WTC11 (cell line): ENCODE measurements at regions not wholly inside any gene's neighbourhood (a gene's known extent, or its start where the extent isn't known, plus 50 kb on each side); places are given as distances from the start of the nearest gene placed in this dataset.

ENCODE experiments used
- ATAC-seq: fragments of 200-7000 bp; cut with Tn5 transposase; 2 replicates; pipeline ENCODE4 v1.10.0; 2021; ENCODE audit warnings: mild to moderate bottlenecking, moderate library complexity
- CTCF ChIA-PET: fragments of 300-600 bp; sonication (Branson Sonifier 250); formaldehyde crosslinking; loops from one replicate; lab custom pipeline; 2021; ENCODE audit warnings: antibody characterized with exemption; lab: Charles Lee
- POLR2A ChIA-PET: fragments of 350-600 bp; sonication (Branson Sonifier 250); formaldehyde crosslinking; loops from one replicate; lab custom pipeline; 2021; ENCODE audit warnings: antibody characterized with exemption; lab: Charles Lee
- DNase-seq: peaks from one replicate; pipeline ENCODE4 v3.0.0; 2021; ENCODE audit warnings: low spot score
- H3K27ac Mint-ChIP-seq: 2 replicates; pipeline ENCODE4 v1.8.0; 2021; ENCODE audit warnings: mixed read lengths
- H3K27me3 Mint-ChIP-seq: 2 replicates; pipeline ENCODE4 v1.8.0; 2021; ENCODE audit warnings: low read depth, mild to moderate bottlenecking, moderate library complexity, mixed read lengths
- H3K36me3 Mint-ChIP-seq: 2 replicates; pipeline ENCODE4 v1.8.0; 2021; ENCODE audit warnings: mixed read lengths
- H3K4me1 Mint-ChIP-seq: 2 replicates; pipeline ENCODE4 v1.8.0; 2022; ENCODE audit warnings: mixed read lengths
- H3K4me3 Mint-ChIP-seq: 2 replicates; pipeline ENCODE4 v1.8.0; 2021; ENCODE audit warnings: mild to moderate bottlenecking, moderate library complexity, mixed read lengths
- H3K9me3 Mint-ChIP-seq: 2 replicates; pipeline ENCODE4 v1.8.0; 2021; ENCODE audit warnings: mixed read lengths
- ATF1 ChIP-seq: sonication (generic); formaldehyde crosslinking; IDR thresholded peaks from 2 replicates; pipeline ENCODE4 v1.8.1; 2023; ENCODE audit warnings: mild to moderate bottlenecking, moderate library complexity, missing genetic modification reagents
- CREB1 ChIP-seq: sonication (generic); formaldehyde crosslinking; IDR thresholded peaks from 2 replicates; pipeline ENCODE4 v1.8.0; 2023; ENCODE audit warnings: mild to moderate bottlenecking, missing genetic modification reagents
- CTCF ChIP-seq: fragments of 200-600 bp; IDR thresholded peaks from 2 replicates; pipeline ENCODE4 v1.8.0; 2022; ENCODE audit warnings: antibody characterized with exemption
- ELF4 ChIP-seq: sonication (generic); formaldehyde crosslinking; IDR thresholded peaks from 2 replicates; pipeline ENCODE4 v1.8.1; 2022; ENCODE audit warnings: low read depth, mild to moderate bottlenecking, moderate library complexity, missing genetic modification reagents
- FOXP1 ChIP-seq: sonication (generic); formaldehyde crosslinking; IDR thresholded peaks from 2 replicates; pipeline ENCODE4 v1.8.0; 2022; ENCODE audit warnings: missing genetic modification reagents, mild to moderate bottlenecking, moderate library complexity, borderline replicate concordance
- MYBL2 ChIP-seq: sonication (generic); formaldehyde crosslinking; IDR thresholded peaks from 2 replicates; pipeline ENCODE4 v1.8.1; 2023; ENCODE audit warnings: mild to moderate bottlenecking, moderate library complexity, missing genetic modification reagents
- SMAD3 ChIP-seq: sonication (generic); formaldehyde crosslinking; IDR thresholded peaks from 2 replicates; pipeline ENCODE4 v1.8.0; 2022; ENCODE audit warnings: missing genetic modification reagents, mild to moderate bottlenecking, borderline replicate concordance
- TEAD4 ChIP-seq: sonication (generic); formaldehyde crosslinking; IDR thresholded peaks from 2 replicates; pipeline ENCODE4 v1.8.0; 2022; ENCODE audit warnings: mild to moderate bottlenecking, missing genetic modification reagents
- ZMAT4 ChIP-seq: fragments of 250-450 bp; sonication (Bioruptor Pico); IDR thresholded peaks from 2 replicates; pipeline ENCODE4 v1.9.0; 2021; ENCODE audit warnings: mild to moderate bottlenecking
- ZNF423 ChIP-seq: fragments of 250-450 bp; sonication (Bioruptor Pico); IDR thresholded peaks from 2 replicates; pipeline ENCODE4 v2.1.2; 2022; ENCODE audit warnings: mild to moderate bottlenecking, moderate library complexity
- TF ChIP-seq, protein P1 (sequence below): fragments of 250-450 bp; sonication (Bioruptor Pico); IDR thresholded peaks from 2 replicates; pipeline ENCODE4 v1.8.0; 2021; ENCODE audit warnings: mild to moderate bottlenecking
- TF ChIP-seq, protein P2 (sequence below): sonication (generic); formaldehyde crosslinking; conservative IDR thresholded peaks from 2 replicates; pipeline ENCODE4 v1.8.1; 2023; ENCODE audit warnings: mild to moderate bottlenecking, low read depth, missing genetic modification reagents, moderate library complexity
- TF ChIP-seq, protein P3 (sequence below): sonication (generic); formaldehyde crosslinking; conservative IDR thresholded peaks from 2 replicates; pipeline ENCODE4 v1.8.1; 2022; ENCODE audit warnings: mild to moderate bottlenecking, missing genetic modification reagents
- TF ChIP-seq, protein P4 (sequence below): sonication (generic); formaldehyde crosslinking; IDR thresholded peaks from 2 replicates; pipeline ENCODE4 v1.8.1; 2022; ENCODE audit warnings: low read depth, missing genetic modification reagents, borderline replicate concordance
- TF ChIP-seq, protein P5 (sequence below): sonication (generic); formaldehyde crosslinking; IDR thresholded peaks from 2 replicates; pipeline ENCODE4 v1.8.1; 2023; ENCODE audit warnings: mild to moderate bottlenecking, missing genetic modification reagents, moderate library complexity
- TF ChIP-seq, protein P6 (sequence below): sonication (generic); formaldehyde crosslinking; IDR thresholded peaks from 2 replicates; pipeline ENCODE4 v1.8.1; 2023; ENCODE audit warnings: mild to moderate bottlenecking, missing genetic modification reagents, moderate library complexity
- TF ChIP-seq, protein P7 (sequence below): fragments of 250-450 bp; sonication (Bioruptor Pico); IDR thresholded peaks from 2 replicates; pipeline ENCODE4 v1.9.0; 2021; ENCODE audit warnings: moderate library complexity, mild to moderate bottlenecking, inconsistent platforms, borderline replicate concordance

DNA sequence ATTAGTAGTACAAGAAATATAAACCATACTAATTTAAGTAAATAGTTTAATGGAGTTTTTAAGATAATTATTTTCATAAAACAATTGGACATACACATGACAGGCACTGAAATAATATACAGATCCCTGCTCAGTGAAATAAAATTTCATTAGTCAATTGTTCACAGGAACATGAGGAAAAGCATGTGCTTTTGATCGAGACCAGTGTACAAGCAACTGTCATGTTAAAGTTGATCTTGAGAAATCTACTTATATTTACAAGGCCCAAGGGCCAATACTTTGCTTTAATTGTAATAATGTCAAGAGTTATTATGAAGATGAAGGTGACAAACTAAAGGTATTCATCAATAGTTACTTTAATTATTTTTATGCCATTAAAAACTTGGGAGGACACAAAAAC is 792.7 kb upstream of the LUZP2 start:
- POLR2A ChIA-PET: no interaction called here
- no peak for DNase-seq
- H3K36me3 Mint-ChIP-seq: no peaks in the 10 kb centered on the region
- CTCF ChIA-PET: no interaction called here
- TF ChIP-seq, protein P1, sequence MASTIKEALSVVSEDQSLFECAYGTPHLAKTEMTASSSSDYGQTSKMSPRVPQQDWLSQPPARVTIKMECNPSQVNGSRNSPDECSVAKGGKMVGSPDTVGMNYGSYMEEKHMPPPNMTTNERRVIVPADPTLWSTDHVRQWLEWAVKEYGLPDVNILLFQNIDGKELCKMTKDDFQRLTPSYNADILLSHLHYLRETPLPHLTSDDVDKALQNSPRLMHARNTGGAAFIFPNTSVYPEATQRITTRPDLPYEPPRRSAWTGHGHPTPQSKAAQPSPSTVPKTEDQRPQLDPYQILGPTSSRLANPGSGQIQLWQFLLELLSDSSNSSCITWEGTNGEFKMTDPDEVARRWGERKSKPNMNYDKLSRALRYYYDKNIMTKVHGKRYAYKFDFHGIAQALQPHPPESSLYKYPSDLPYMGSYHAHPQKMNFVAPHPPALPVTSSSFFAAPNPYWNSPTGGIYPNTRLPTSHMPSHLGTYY (CRISPR knock-in tag): no peak
- TF ChIP-seq, protein P2, sequence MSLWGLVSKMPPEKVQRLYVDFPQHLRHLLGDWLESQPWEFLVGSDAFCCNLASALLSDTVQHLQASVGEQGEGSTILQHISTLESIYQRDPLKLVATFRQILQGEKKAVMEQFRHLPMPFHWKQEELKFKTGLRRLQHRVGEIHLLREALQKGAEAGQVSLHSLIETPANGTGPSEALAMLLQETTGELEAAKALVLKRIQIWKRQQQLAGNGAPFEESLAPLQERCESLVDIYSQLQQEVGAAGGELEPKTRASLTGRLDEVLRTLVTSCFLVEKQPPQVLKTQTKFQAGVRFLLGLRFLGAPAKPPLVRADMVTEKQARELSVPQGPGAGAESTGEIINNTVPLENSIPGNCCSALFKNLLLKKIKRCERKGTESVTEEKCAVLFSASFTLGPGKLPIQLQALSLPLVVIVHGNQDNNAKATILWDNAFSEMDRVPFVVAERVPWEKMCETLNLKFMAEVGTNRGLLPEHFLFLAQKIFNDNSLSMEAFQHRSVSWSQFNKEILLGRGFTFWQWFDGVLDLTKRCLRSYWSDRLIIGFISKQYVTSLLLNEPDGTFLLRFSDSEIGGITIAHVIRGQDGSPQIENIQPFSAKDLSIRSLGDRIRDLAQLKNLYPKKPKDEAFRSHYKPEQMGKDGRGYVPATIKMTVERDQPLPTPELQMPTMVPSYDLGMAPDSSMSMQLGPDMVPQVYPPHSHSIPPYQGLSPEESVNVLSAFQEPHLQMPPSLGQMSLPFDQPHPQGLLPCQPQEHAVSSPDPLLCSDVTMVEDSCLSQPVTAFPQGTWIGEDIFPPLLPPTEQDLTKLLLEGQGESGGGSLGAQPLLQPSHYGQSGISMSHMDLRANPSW (CRISPR knock-in tag): no peak
- TF ChIP-seq, protein P3, sequence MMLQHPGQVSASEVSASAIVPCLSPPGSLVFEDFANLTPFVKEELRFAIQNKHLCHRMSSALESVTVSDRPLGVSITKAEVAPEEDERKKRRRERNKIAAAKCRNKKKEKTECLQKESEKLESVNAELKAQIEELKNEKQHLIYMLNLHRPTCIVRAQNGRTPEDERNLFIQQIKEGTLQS: no peak
- TF ChIP-seq ZMAT4 (no peak), ELF4 (CRISPR knock-in tag) (no peak), SMAD3 (CRISPR knock-in tag) (no peak), MYBL2 (no peak), ZNF423 (CRISPR knock-in tag) (no peak), CTCF (no peak), ATF1 (CRISPR knock-in tag) (no peak), FOXP1 (CRISPR knock-in tag) (no peak), TEAD4 (CRISPR knock-in tag) (no peak), CREB1 (CRISPR knock-in tag) (no peak)
- TF ChIP-seq, protein P4, sequence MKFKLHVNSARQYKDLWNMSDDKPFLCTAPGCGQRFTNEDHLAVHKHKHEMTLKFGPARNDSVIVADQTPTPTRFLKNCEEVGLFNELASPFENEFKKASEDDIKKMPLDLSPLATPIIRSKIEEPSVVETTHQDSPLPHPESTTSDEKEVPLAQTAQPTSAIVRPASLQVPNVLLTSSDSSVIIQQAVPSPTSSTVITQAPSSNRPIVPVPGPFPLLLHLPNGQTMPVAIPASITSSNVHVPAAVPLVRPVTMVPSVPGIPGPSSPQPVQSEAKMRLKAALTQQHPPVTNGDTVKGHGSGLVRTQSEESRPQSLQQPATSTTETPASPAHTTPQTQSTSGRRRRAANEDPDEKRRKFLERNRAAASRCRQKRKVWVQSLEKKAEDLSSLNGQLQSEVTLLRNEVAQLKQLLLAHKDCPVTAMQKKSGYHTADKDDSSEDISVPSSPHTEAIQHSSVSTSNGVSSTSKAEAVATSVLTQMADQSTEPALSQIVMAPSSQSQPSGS: no peak
- TF ChIP-seq, protein P5, sequence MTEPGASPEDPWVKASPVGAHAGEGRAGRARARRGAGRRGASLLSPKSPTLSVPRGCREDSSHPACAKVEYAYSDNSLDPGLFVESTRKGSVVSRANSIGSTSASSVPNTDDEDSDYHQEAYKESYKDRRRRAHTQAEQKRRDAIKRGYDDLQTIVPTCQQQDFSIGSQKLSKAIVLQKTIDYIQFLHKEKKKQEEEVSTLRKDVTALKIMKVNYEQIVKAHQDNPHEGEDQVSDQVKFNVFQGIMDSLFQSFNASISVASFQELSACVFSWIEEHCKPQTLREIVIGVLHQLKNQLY (CRISPR knock-in tag): no peak
- TF ChIP-seq, protein P6, sequence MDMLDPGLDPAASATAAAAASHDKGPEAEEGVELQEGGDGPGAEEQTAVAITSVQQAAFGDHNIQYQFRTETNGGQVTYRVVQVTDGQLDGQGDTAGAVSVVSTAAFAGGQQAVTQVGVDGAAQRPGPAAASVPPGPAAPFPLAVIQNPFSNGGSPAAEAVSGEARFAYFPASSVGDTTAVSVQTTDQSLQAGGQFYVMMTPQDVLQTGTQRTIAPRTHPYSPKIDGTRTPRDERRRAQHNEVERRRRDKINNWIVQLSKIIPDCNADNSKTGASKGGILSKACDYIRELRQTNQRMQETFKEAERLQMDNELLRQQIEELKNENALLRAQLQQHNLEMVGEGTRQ: no peak
- TF ChIP-seq, protein P7, sequence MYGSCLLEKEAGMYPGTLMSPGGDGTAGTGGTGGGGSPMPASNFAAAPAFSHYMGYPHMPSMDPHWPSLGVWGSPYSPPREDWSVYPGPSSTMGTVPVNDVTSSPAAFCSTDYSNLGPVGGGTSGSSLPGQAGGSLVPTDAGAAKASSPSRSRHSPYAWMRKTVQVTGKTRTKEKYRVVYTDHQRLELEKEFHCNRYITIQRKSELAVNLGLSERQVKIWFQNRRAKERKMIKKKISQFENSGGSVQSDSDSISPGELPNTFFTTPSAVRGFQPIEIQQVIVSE (CRISPR knock-in tag): no peak
- TF ChIP-seq, all 79 proteins: peak for 0
- H3K27me3 Mint-ChIP-seq: no peaks in the 10 kb centered on the region
- 0 out of 2 replicates have a peak, but pooled peaks cover 4% of the 10 kb centered on the region for H3K4me1 Mint-ChIP-seq
- H3K27ac Mint-ChIP-seq: no peak overlapping the region
- H3K9me3 Mint-ChIP-seq: peaks cover 18% of the 10 kb centered on the region; the same call in 1 of the 2 replicates
- no peak for ATAC-seq
- no peak overlapping the region for H3K4me3 Mint-ChIP-seq
